Stimulated activated CD4-positive, alpha-beta T cell treated with anti-CD3 and anti-CD28 coated beads, Interleukin-4, amount 100 ng/mL, for 24 hours (primary cell): ENCODE measurements at regions not wholly inside any gene's neighbourhood (a gene's known extent, or its start where the extent isn't known, plus 50 kb on each side); places are given as distances from the start of the nearest gene placed in this dataset.
"Not testable (repeated sequence)": the region's sequence is repeated elsewhere in the genome, so short reads cannot be mapped to it uniquely, and the experiment has no call there.

Experiments
- DNase-seq: peaks from one replicate; pipeline ENCODE4 v3.0.0-alpha.2; 2020

DNA sequence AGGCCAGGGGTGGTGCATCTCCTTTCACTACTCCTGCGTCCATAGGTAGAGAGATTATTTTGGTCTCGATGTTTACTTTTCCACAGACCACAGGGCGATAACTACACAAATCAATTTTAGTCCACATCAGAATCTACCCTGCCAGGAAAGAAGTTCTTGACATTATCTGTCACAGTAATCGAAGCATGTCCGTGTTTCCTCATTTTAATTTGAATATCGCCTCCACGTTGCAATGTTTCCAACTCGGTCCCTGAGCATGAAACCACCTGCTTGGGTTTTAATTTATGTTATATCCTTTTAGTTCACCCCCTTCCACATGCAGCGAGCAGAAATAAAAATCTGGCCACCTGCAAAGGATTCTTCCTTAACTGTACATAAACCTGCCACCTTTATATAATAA is 100.1 kb upstream of the ATXN3L start:
- no peak for DNase-seq

GRCh38 chrX:13419276-13419675 is 99.4 kb upstream of the ATXN3L start:
- DNase-seq, result no peak

- DNase-seq, result no peak
Observed at GRCh38 chrX:13418126-13419097, 98.6 kb upstream of the ATXN3L start.

- DNase-seq, result no peak
Observed at GRCh38 chrX:13415509-13415908, 95.7 kb upstream of the ATXN3L start.

- DNase-seq, result no peak
Observed at GRCh38 chrX:13414006-13414647, 94.3 kb upstream of the ATXN3L start.

GRCh38 chrX:13412208-13412600 is 92.4 kb upstream of the ATXN3L start:
- no peak for DNase-seq

- DNase-seq, result no peak
Observed at GRCh38 chrX:13411496-13412207, 91.8 kb upstream of the ATXN3L start.

DNA sequence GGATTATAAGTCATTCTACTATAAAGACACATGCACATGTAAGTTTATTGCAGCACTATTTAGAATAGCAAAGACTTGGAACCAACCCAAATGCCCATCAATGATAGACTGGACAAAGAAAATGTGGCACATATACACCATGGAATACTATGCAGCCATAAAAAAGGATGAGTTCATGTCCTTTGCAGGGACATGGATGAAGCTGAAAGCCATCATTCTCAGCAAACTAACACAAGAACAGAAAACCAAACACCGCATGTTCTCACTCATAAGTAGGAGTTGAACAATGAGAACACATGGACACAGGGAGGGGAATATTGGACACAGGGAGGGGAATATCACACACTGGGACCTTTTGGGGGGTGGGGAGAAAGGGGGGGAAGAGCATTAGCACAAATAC is 88.7 kb upstream of the ATXN3L start:
- not testable (repeated sequence) for DNase-seq

GRCh38 chrX:13404777-13405176 is 84.9 kb upstream of the ATXN3L start:
- not testable (repeated sequence) for DNase-seq

DNA sequence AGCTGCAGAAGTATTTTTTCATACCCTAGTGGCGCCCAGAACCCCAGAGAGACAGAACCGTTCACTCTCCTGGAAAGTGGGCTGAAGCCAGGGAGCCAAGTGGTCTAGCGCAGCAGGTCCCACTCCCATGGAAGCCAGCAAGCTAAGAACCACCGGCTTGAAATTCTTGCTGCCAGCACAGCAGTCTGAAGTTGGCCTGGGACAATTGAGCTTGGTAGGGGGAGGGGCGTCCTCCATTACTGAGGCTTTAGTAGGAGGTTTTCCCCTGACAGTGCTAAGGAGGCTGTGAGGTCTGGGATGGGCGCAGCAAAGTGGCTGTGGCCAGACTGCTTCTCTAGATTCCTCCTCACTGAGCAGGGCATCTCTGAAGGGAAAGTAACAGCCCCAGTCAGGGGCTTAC is 84.5 kb upstream of the ATXN3L start:
- DNase-seq, result no peak

DNA sequence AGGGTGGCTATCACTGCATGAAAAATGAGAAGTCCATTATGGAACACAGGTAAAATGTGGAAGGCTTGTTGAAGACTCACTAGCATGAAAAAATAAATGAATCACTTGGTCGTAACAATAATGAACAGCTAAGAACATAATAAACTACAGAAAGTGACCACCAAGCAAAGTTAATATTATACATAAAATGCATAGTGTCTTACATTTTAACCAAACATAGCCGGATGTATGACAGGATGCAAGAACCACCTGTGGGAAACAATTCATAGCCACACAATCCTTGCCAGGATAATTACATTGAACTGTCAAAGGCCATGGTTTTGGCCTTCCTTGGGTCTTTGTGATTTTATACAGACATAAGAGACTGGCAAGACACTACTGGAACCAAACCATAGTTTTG is 81.9 kb upstream of the ATXN3L start:
- DNase-seq, result no peak

GRCh38 chrX:13398839-13399238 is 79.0 kb upstream of the ATXN3L start:
- no peak for DNase-seq

GRCh38 chrX:13397878-13398818 is 78.3 kb upstream of the ATXN3L start:
- peak; percentile 20 for DNase-seq

- no peak for DNase-seq
Observed at GRCh38 chrX:13396924-13397323, 77.1 kb upstream of the ATXN3L start.

DNA sequence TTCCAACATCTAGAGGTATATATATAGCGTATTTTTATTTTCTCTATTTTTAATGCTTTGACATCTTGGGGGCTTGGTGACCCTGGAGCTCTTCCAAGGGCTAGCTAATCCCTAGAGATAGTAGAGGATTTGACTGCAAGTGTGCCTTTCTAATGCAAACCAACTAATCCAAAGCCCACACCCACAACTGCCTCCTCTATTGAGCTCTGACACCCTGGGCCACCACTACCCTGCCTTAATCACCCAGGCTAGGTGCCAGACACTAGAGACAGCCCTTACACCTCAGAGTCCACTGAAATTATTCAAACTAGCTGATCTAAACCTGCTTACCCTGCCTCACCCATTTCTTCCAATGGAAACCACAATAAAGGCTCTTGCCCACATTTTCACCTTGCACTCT is 69.6 kb upstream of the ATXN3L start:
- no peak for DNase-seq

DNA sequence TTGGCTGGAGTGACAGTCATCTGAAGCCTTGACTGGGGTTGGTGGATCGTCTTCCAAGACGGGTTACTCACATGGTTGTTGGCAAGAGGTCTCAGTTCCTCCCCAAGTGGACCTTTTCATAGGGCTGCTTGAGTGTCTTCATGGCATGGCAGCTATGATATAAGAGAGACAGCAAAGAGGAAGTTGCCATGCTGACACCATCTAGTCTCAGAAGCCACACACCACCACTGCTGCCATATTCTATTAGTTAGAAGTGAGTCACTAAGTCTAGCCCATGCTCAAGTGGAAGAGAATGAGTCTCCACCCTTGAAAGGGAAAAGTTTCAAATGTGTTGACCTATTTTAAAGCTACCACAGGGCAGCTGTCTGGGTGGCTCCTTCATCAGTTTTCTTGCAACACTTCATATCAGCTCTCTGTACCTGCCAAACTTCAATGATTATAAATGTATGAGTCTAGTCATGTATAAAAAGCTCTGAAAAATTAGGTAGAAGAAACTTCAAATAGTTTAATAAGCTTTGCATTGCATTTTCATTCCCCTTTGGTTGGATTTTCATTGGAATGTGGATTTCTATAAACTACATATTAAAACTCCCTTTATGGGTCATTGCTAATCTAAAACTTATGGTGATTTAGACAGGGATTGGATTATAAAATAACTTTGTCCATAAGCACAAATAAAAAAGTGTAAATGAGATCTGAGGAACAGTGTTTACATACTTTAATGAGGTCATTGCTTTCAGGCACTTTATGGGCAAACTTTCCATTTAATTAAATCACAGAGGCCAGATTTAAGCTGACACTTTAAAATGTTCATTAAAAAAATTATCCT is 68.0 kb upstream of the ATXN3L start:
- peak; percentile 11 for DNase-seq

GRCh38 chrX:13386636-13387035 is 66.8 kb upstream of the ATXN3L start:
- no peak for DNase-seq

DNA sequence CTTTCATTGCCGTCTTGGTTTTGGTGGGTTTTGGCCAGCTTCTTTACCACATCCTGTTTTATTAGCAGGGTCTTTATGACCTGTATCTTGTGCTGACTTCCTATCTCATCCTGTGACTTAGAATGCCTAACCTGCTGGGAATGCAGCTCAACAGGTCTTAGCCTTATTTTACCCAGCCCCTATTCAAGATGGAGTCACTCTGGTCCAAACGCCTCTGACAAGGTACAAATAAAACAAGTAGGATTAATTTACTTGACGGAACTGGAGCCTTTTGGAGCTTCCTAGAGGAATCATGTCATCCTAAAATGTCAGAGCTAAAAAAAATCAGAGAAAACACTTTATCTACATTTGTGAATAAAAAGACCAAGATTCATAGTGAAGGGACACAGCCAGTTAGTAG is 66.2 kb upstream of the ATXN3L start:
- no peak for DNase-seq

GRCh38 chrX:13383907-13384306 is 64.1 kb upstream of the ATXN3L start:
- DNase-seq, result no peak

- DNase-seq, result no peak
Observed at GRCh38 chrX:13381514-13381913, 61.7 kb upstream of the ATXN3L start.

GRCh38 chrX:13380211-13380610 is 60.4 kb upstream of the ATXN3L start:
- DNase-seq, result no peak
